Stomach (tissue), 8 donors: ENCODE measurements at regions not wholly inside any gene's neighbourhood (a gene's known extent, or its start where the extent isn't known, plus 50 kb on each side); places are given as distances from the start of the nearest gene placed in this dataset.

Source experiments
- DNase-seq, 2 donors: peaks; one replicate each; pipeline versions ENCODE4 v3.0.0 to v3.0.0-alpha.2; 2013 to 2019
- H3K27ac ChIP-seq, 5 donors: fragments of 200-600 bp in 4 of 5; sonication (generic) in 4 of 5; one replicate each; pipeline ENCODE4 v1.5.1; 2013 to 2019; ENCODE audit warnings: mild to moderate bottlenecking in 1 of 5, moderate library complexity in 1 of 5
- H3K27me3 ChIP-seq, 3 donors: fragments of 200-600 bp; sonication (generic); one replicate each; pipeline ENCODE4 v1.5.1; 2017 to 2019; ENCODE audit warnings: mixed run types in 1 of 3
- H3K36me3 ChIP-seq, 4 donors: fragments of 200-600 bp; sonication (generic); 1 replicate in 3 of 4; 2 replicates in 1 of 4; pipeline ENCODE4 v1.5.1; 2016 to 2019
- H3K4me1 ChIP-seq, 4 donors: fragments of 200-600 bp; sonication (generic); one replicate each; pipeline ENCODE4 v1.5.1; 2016 to 2019
- H3K4me3 ChIP-seq, 4 donors: fragments of 200-600 bp; sonication (generic) in 3 of 4; one replicate each; pipeline ENCODE4 v1.5.1; 2016 to 2019; ENCODE audit warnings: mild to moderate bottlenecking in 1 of 4
- H3K9me3 ChIP-seq, 4 donors: fragments of 200-600 bp; sonication (generic); one replicate each; pipeline ENCODE4 v1.5.1; 2016 to 2019
- CTCF ChIP-seq, 7 experiments: fragments of 450-650 bp in 4 of 7; fragments of 200-600 bp in 3 of 7; sonication (generic) in 3 of 7; IDR thresholded peaks; one replicate each; pipeline ENCODE4 v1.5.1; 2016 to 2019; ENCODE audit warnings: antibody characterized with exemption in 7 of 7, control low read depth in 2 of 7, mild to moderate bottlenecking in 1 of 7
- EP300 ChIP-seq: sonication (generic); formaldehyde crosslinking; IDR thresholded peaks from one replicate; pipeline ENCODE4 v1.6.1; 2017; ENCODE audit warnings: antibody characterized with exemption
- POLR2A ChIP-seq, 4 donors: fragments of 450-650 bp; IDR thresholded peaks; one replicate each; pipeline ENCODE4 v1.6.1; 2016; ENCODE audit warnings: antibody characterized with exemption in 4 of 4, control low read depth in 2 of 4, mild to moderate bottlenecking in 1 of 4, moderate library complexity in 1 of 4
- POLR2AphosphoS5 ChIP-seq, 3 donors: sonication (generic); formaldehyde crosslinking; IDR thresholded peaks; one replicate each; pipeline ENCODE4 v1.6.1; 2016; ENCODE audit warnings: antibody characterized with exemption in 3 of 3
- WGBS, 5 donors: extraction: QIAGEN DNeasy Blood & Tissue Kit in 3 of 5; methylation state at CpG; one replicate each; pipeline versions ENCODE4 v1.1.5 to v1.1.7; 2013 to 2018; 5-methylcytosine and 5-hydroxymethylcytosine counted together
- intact Hi-C: fragments of 100-400 bp; cut with DNase I; formaldehyde crosslinking; loops from one replicate; pipeline ENCODE4 v1.15.1; 2023; ENCODE audit warnings: low total_unique reads
- donor health status: healthy with polysubstance abuse.
- donor health status: Bipolar disorder and iron deficiency.
- donor health status: healthy.

GRCh38 chr11:134749040-134749839, 337.2 kb upstream of the B3GAT1 start:
- no peak overlapping the region for H3K4me3 ChIP-seq
- H3K4me1 ChIP-seq, result no peaks in the 10 kb centered on the region
- WGBS, 5 donors, result 35 to 53% (median 45%) methylated on average over 5 of the region's 5 CpGs
- intact Hi-C loops, result no loop called here
- H3K9me3 ChIP-seq, result peaks cover 0 to 16% (median 12%) of the 10 kb centered on the region in 4 donors
- H3K27ac ChIP-seq, result no peak overlapping the region
- H3K36me3 ChIP-seq, result no peaks in the 10 kb centered on the region
- peaks cover 0 to 29% (median 0%) of the 10 kb centered on the region in 3 donors for H3K27me3 ChIP-seq
- no peak for DNase-seq
- TF ChIP-seq POLR2AphosphoS5 (IDR thresholded peaks at IDR 0.05), result no peak
- TF ChIP-seq POLR2A (IDR thresholded peaks at IDR 0.05), result no peak
- TF ChIP-seq CTCF (IDR thresholded peaks at IDR 0.05), result no peak
- TF ChIP-seq EP300, result no peak

- H3K4me3 ChIP-seq, result no peak overlapping the region
- peaks cover 0 to 10% (median 0%) of the 10 kb centered on the region in 3 donors for H3K27me3 ChIP-seq
- H3K27ac ChIP-seq, result no peak overlapping the region
- H3K9me3 ChIP-seq, result peaks cover 0 to 16% (median 12%) of the 10 kb centered on the region in 4 donors
- no peaks in the 10 kb centered on the region for H3K36me3 ChIP-seq
- peaks cover 0 to 19% (median 15%) of the 10 kb centered on the region in 4 donors for H3K4me1 ChIP-seq
- 67 to 78% (median 75%) methylated on average over 2 of the region's 2 CpGs for WGBS, 5 donors
- TF ChIP-seq POLR2A (IDR thresholded peaks at IDR 0.05), result no peak
- TF ChIP-seq EP300, result no peak
- no peak for TF ChIP-seq POLR2AphosphoS5 (IDR thresholded peaks at IDR 0.05)
- TF ChIP-seq CTCF (IDR thresholded peaks at IDR 0.05), result no peak
- intact Hi-C loops, result no loop called here
- DNase-seq, result no peak
Observed at GRCh38 chr11:134746609-134747008, 334.6 kb upstream of the B3GAT1 start.

DNA sequence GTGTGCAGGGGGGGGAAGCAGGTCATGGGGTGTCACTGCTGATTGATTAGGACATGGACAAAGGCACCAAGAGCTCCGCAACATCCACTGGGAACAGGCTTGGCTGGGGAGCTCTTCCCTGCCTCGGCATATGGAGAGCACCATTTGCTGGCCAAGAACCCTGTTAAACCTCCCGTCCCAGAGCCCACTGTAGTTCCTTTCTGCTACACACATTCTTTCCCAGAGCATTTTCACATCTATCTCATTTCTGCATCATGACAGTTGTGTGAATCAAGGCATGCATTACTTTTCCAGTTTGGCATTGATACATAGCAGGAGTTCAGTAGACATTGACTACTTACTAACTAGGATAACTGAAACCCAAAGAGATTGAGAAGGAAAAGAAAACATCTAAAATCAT, 333.4 kb upstream of the B3GAT1 start:
- Histone ChIP-seq H3K4me1 (peaks cover 0 to 24% (median 17%) of the 10 kb centered on the region in 4 donors), H3K4me3 (no peak overlapping the region), H3K36me3 (no peaks in the 10 kb centered on the region), H3K9me3 (peaks cover 0 to 16% (median 12%) of the 10 kb centered on the region in 4 donors), H3K27ac (no peak overlapping the region), H3K27me3 (peaks cover 0 to 14% (median 0%) of the 10 kb centered on the region in 3 donors)
- TF ChIP-seq CTCF (IDR thresholded peaks at IDR 0.05) (no peak), EP300 (no peak), POLR2A (IDR thresholded peaks at IDR 0.05) (no peak), POLR2AphosphoS5 (IDR thresholded peaks at IDR 0.05) (no peak)
- WGBS, 5 donors, result 44 to 75% (median 72%) methylated on average over 3 of the region's 3 CpGs
- intact Hi-C loops, result no loop called here
- DNase-seq, result peak in 1 of 2 donors; percentile 20

- 84 to 95% (median 86%) methylated on average over 4 of the region's 4 CpGs for WGBS, 5 donors
- H3K27ac ChIP-seq, result no peak overlapping the region
- intact Hi-C loops, result no loop called here
- H3K9me3 ChIP-seq, result peaks cover 0 to 13% (median 10%) of the 10 kb centered on the region in 4 donors
- TF ChIP-seq POLR2A (IDR thresholded peaks at IDR 0.05) (no peak), EP300 (no peak), POLR2AphosphoS5 (IDR thresholded peaks at IDR 0.05) (no peak), CTCF (IDR thresholded peaks at IDR 0.05) (no peak)
- peaks cover 0 to 24% (median 17%) of the 10 kb centered on the region in 4 donors for H3K4me1 ChIP-seq
- H3K4me3 ChIP-seq, result no peak overlapping the region
- no peak for DNase-seq
- H3K27me3 ChIP-seq, result peaks cover 0 to 23% (median 0%) of the 10 kb centered on the region in 3 donors
- no peaks in the 10 kb centered on the region for H3K36me3 ChIP-seq
Observed at GRCh38 chr11:134743820-134744195, 331.8 kb upstream of the B3GAT1 start.
